BLaER1 (cell line): ENCODE measurements at regions not wholly inside any gene's neighbourhood (a gene's known extent, or its start where the extent isn't known, plus 50 kb on each side); places are given as distances from the start of the nearest gene placed in this dataset.
"Not testable (repeated sequence)": the region's sequence is repeated elsewhere in the genome, so short reads cannot be mapped to it uniquely, and the experiment has no call there.

Source experiments
- H3K27ac ChIP-seq: shearing (Covaris generic); formaldehyde crosslinking; 2 replicates; pipeline ENCODE4 v1.8.1; 2022
- H3K27me3 ChIP-seq: shearing (Covaris generic); formaldehyde crosslinking; 2 replicates; pipeline ENCODE4 v1.8.1; 2022
- H3K36me3 ChIP-seq: shearing (Covaris generic); formaldehyde crosslinking; 2 replicates; pipeline ENCODE4 v1.8.1; 2022
- H3K4me1 ChIP-seq: shearing (Covaris generic); formaldehyde crosslinking; 2 replicates; pipeline ENCODE4 v1.8.1; 2022
- H3K4me2 ChIP-seq: shearing (Covaris generic); formaldehyde crosslinking; 2 replicates; pipeline ENCODE4 v1.8.1; 2022
- H3K4me3 ChIP-seq: shearing (Covaris generic); formaldehyde crosslinking; 2 replicates; pipeline ENCODE4 v1.8.1; 2022
- H3K9ac ChIP-seq: shearing (Covaris generic); formaldehyde crosslinking; 2 replicates; pipeline ENCODE4 v1.8.1; 2022
- H3K9me3 ChIP-seq: shearing (Covaris generic); formaldehyde crosslinking; 2 replicates; pipeline ENCODE4 v1.8.1; 2022
- H4K20me1 ChIP-seq: shearing (Covaris generic); formaldehyde crosslinking; 2 replicates; pipeline ENCODE4 v1.8.1; 2022
- Cebpa-rat ChIP-seq: shearing (Covaris generic); IDR thresholded peaks from 2 replicates; pipeline ENCODE4 v1.8.1; 2022

DNA sequence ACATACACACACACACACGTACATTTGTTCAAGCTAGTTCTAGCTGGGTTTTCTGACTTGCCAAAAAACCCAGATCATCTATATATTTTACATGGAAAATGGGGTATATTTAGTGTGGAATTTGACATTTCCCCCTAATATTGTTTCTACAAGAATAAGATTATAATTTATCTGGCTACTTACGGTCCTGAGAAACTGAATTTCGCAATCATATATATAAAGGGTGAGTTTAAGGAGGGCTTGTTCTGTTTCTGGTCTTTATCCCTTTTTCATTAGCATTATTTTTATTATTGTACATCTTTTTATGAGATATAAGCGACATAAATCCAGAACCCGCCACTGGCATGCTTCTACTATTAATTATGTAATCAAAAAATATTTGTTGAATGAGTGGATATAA, 528.9 kb downstream of the TMX3 start:
- no peak overlapping the region for H3K9ac ChIP-seq
- peak; percentile 42; the same call in 1 of the 2 replicates for TF ChIP-seq Cebpa-rat

DNA sequence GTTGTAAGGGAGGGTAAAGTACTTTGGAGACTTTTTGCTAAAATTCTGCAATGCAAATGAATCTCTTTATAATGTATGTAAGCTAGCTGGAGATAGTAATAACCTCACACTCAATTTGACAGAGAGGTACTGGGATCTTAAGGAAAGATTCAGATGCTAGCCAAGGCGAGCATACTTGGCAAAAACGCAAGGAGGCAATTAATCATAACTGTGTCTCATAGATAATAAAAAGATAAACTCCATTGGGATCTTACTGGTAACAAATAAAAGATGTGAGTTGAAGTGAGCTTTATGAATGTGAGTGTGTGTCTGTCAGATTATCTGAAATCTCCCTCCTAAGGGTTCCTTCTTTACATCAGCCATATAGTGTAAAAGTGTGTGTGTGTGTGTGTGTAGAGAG, 533.0 kb downstream of the TMX3 start:
- no peak overlapping the region for H3K9ac ChIP-seq
- H3K27ac ChIP-seq = no peak overlapping the region
- H3K4me3 ChIP-seq = no peak overlapping the region
- TF ChIP-seq Cebpa-rat = no peak
- H3K36me3 ChIP-seq = no peaks in the 10 kb centered on the region
- no peaks in the 10 kb centered on the region for H4K20me1 ChIP-seq
- H3K4me1 ChIP-seq = no peaks in the 10 kb centered on the region
- H3K27me3 ChIP-seq = no peaks in the 10 kb centered on the region
- no peak overlapping the region for H3K4me2 ChIP-seq
- no peaks in the 10 kb centered on the region for H3K9me3 ChIP-seq

More for the DNA sequence above, 528.9 kb downstream of the TMX3 start:
- H3K4me3 ChIP-seq = no peak overlapping the region
- no peak overlapping the region for H3K27ac ChIP-seq
- no peaks in the 10 kb centered on the region for H3K36me3 ChIP-seq
- no peaks in the 10 kb centered on the region for H4K20me1 ChIP-seq
- H3K4me1 ChIP-seq = no peaks in the 10 kb centered on the region
- no peaks in the 10 kb centered on the region for H3K27me3 ChIP-seq
- H3K4me2 ChIP-seq = no peak overlapping the region
- H3K9me3 ChIP-seq = no peaks in the 10 kb centered on the region

DNA sequence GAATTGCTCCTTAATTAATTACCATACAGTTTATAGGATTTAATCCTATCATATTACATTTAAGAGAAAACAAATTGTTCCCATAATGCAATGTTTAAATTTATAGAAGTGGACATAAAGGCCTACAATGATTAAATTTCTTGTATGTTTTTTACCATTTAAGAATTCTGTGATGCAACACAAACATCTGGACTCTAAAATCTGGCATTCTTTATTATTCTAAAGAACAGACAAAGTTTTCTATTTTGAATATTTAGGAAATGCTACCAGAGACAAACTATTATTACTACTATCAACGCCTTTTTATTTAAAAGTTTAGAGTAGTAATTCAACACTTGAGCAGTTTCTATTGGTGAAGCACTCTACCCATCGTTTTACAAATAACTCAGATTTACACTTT, 535.1 kb downstream of the TMX3 start:
- Histone ChIP-seq H3K4me3 (no peak overlapping the region), H3K4me2 (no peak overlapping the region), H3K36me3 (no peaks in the 10 kb centered on the region), H3K9ac (no peak overlapping the region), H3K27me3 (no peaks in the 10 kb centered on the region), H3K27ac (no peak overlapping the region), H4K20me1 (no peaks in the 10 kb centered on the region), H3K4me1 (no peaks in the 10 kb centered on the region), H3K9me3 (no peaks in the 10 kb centered on the region)
- TF ChIP-seq Cebpa-rat = no peak

DNA sequence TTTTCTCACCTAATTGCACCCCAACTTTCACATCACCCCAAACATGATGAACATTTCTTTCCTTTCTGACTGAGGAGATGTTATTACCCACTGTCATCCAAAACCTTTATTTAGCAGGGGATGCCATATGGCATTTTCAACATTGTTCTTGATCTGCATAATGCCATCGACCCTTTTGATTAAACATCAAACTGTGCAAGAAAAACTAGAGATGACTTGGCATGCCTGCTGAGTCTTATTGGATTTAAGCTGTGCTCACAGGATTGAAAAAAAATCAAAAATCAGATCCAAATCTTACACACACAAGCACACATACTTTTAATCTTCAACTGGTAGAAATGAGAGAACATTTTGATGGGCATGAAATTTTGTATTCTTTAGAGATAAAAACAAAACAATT, 536.0 kb downstream of the TMX3 start:
- TF ChIP-seq Cebpa-rat = no peak

GRCh38 chr18:68177807-68178702, 536.9 kb downstream of the TMX3 start:
- Histone ChIP-seq H4K20me1 (no peaks in the 10 kb centered on the region), H3K27me3 (no peaks in the 10 kb centered on the region), H3K4me1 (no peaks in the 10 kb centered on the region), H3K36me3 (no peaks in the 10 kb centered on the region), H3K4me3 (no peak overlapping the region), H3K9ac (no peak overlapping the region), H3K4me2 (no peak overlapping the region), H3K9me3 (no peaks in the 10 kb centered on the region), H3K27ac (no peak overlapping the region)
- no peak for TF ChIP-seq Cebpa-rat

More for the DNA sequence above, 536.0 kb downstream of the TMX3 start:
- Histone ChIP-seq H3K9me3 (no peaks in the 10 kb centered on the region), H3K4me3 (no peak overlapping the region), H3K4me2 (no peak overlapping the region), H3K4me1 (no peaks in the 10 kb centered on the region), H3K27me3 (no peaks in the 10 kb centered on the region), H4K20me1 (no peaks in the 10 kb centered on the region), H3K27ac (no peak overlapping the region), H3K9ac (no peak overlapping the region), H3K36me3 (no peaks in the 10 kb centered on the region)

DNA sequence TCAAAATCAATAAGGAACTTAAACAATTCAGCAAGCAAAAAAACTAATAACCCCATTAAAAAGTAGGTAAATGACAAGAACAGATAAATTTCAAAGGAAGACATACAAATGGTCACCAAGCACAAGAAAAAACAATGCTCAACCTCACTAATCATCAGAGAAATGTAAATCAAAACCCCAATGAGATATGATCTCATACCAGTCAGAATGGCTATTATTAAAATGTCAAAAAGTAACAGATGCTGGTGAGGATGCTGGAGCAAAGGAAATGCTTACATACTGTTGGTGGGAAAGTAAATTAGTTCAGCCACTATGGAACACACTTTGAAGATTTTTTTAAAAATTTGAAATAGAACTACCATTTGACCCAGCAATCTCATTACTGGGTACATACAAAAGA, 538.0 kb downstream of the TMX3 start:
- Histone ChIP-seq H3K27ac (no peak overlapping the region), H3K9ac (no peak overlapping the region), H3K36me3 (no peaks in the 10 kb centered on the region), H3K4me2 (no peak overlapping the region), H3K4me1 (no peaks in the 10 kb centered on the region), H4K20me1 (no peaks in the 10 kb centered on the region), H3K9me3 (no peaks in the 10 kb centered on the region), H3K4me3 (no peak overlapping the region), H3K27me3 (no peaks in the 10 kb centered on the region)
- no peak for TF ChIP-seq Cebpa-rat

- Histone ChIP-seq H3K4me1 (no peaks in the 10 kb centered on the region), H4K20me1 (no peaks in the 10 kb centered on the region), H3K9me3 (no peaks in the 10 kb centered on the region), H3K27me3 (no peaks in the 10 kb centered on the region), H3K4me2 (no peak overlapping the region), H3K27ac (no peak overlapping the region), H3K36me3 (no peaks in the 10 kb centered on the region), H3K9ac (no peak overlapping the region), H3K4me3 (no peak overlapping the region)
- TF ChIP-seq Cebpa-rat = no peak
Observed at GRCh38 chr18:68172842-68173549, 541.9 kb downstream of the TMX3 start.

DNA sequence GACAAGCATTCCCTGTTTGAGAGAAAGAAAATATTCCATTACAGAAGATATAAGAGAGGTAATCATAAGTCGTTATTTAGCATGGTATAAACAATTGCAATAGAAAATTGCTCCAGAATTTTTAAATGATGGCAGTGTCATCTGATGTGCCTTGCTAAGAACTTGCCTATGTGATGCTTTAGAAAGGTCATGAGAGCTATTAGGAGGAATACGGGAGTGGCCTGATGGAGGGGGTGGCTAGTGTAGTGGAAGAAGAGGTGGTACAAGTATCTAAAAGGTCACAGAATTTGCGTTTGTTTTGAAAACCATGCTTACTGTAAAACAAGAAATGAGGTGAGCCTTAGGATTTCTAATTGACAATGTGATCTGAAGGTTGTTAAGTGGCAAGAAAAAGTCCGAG, 550.0 kb downstream of the TMX3 start:
- Histone ChIP-seq H3K9me3 (no peaks in the 10 kb centered on the region), H3K4me3 (no peak overlapping the region), H3K4me1 (no peaks in the 10 kb centered on the region), H3K27me3 (no peaks in the 10 kb centered on the region), H3K27ac (no peak overlapping the region), H3K36me3 (no peaks in the 10 kb centered on the region), H3K9ac (no peak overlapping the region), H3K4me2 (no peak overlapping the region), H4K20me1 (no peaks in the 10 kb centered on the region)
- no peak for TF ChIP-seq Cebpa-rat

DNA sequence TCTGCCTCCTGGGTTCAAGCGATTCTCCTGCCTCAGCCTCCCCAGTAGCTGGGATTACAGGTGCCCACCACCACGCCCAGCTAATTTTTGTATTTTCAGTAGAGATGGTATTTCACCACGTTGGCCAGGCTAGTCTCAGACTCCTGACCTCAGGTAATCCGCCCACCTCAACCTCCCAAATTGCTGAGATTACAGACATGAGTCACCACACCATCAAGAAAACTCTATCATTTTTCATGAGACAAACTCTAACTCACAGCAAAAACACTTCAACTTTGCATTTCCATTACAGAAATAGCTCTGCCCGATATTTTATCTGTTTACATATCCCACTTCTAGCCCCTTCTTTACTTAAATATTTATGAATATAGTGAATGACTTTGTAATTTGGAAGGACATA, 561.1 kb downstream of the TMX3 start:
- H3K4me3 ChIP-seq, H3K36me3 ChIP-seq, H3K9ac ChIP-seq, H3K27me3 ChIP-seq, H3K27ac ChIP-seq, H4K20me1 ChIP-seq, H3K4me1 ChIP-seq, H3K9me3 ChIP-seq, H3K4me2 ChIP-seq: not testable (repeated sequence)

DNA sequence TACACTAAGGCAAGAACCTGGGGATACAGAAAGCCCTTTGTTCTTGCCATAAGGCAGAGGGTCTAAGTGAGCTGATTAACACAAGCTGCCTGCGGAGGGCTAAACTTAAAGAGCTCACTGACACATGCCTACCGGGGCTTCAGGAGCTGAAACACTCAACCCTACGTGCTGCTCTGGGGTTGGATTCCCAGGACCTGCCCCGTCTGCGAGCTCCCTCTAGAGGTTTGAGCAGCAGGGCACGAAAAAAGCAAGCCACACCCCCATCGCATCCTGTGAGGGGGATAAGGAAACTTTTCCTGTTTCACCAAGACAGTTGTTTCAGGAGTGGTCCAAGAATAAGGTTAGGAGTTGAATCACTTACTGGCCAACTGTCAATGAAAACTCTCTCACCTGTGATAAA, 562.1 kb downstream of the TMX3 start:
- H4K20me1 ChIP-seq = no peaks in the 10 kb centered on the region
- no peaks in the 10 kb centered on the region for H3K27me3 ChIP-seq
- H3K27ac ChIP-seq = no peak overlapping the region
- H3K36me3 ChIP-seq = no peaks in the 10 kb centered on the region
- no peaks in the 10 kb centered on the region for H3K4me1 ChIP-seq
- no peak overlapping the region for H3K4me3 ChIP-seq
- no peak for TF ChIP-seq Cebpa-rat
- no peaks in the 10 kb centered on the region for H3K9me3 ChIP-seq
- no peak overlapping the region for H3K9ac ChIP-seq
- no peak overlapping the region for H3K4me2 ChIP-seq
